ENCODE measurements at regions not wholly inside any gene's neighbourhood (a gene's known extent, or its start where the extent isn't known, plus 50 kb on each side); places are given as distances from the start of the nearest gene placed in this dataset.

DNA sequence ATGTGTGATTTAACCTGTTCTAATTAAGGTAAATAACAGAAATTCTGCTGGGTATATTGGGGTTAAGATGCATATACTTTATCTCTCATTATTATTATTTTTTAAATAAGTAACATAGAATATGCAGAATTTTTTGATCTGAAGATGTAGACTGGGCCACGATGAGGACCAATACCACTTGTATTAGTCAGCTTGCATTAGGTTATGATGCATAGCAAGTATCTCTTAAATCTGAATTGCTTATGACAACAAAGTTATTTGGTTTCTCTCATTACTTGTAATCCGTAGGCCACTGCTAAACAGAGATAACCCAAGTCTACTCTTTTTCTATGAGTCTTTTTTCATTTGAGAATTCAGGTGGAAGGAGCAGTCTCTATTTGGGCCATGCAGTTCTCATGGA is 145.5 kb upstream of the NOVA1 start:
- Histone ChIP-seq H3F3A (ENCODE audit: insufficient read depth, low read length, poor library complexity, severe bottlenecking) (peaks cover 3% of the 10 kb centered on the region), H3K27me3 (ENCODE audit: insufficient read depth, low read depth, low read length) (no peaks in the 10 kb centered on the region), H3K9me2 (ENCODE audit: insufficient read depth, low read length) (no peaks in the 10 kb centered on the region), H3K27ac (ENCODE audit: low read length) (no peak overlapping the region), H3K4me2 (ENCODE audit: low read length) (no peak overlapping the region), H3K9me3 (ENCODE audit: low read length) (no peaks in the 10 kb centered on the region), H4K20me1 (ENCODE audit: insufficient read depth) (no peaks in the 10 kb centered on the region), H3K9ac (ENCODE audit: low read length) (no peak overlapping the region), H2AFZ (ENCODE audit: low read depth, low read length) (no peak overlapping the region), H3K79me2 (replicated peaks; ENCODE audit: insufficient read depth, low read length) (no peaks in the 10 kb centered on the region), H3K36me3 (ENCODE audit: insufficient read depth, low read length) (no peaks in the 10 kb centered on the region), H3K4me3 (ENCODE audit: low read length) (no peak overlapping the region)
- TF ChIP-seq, protein P1, sequence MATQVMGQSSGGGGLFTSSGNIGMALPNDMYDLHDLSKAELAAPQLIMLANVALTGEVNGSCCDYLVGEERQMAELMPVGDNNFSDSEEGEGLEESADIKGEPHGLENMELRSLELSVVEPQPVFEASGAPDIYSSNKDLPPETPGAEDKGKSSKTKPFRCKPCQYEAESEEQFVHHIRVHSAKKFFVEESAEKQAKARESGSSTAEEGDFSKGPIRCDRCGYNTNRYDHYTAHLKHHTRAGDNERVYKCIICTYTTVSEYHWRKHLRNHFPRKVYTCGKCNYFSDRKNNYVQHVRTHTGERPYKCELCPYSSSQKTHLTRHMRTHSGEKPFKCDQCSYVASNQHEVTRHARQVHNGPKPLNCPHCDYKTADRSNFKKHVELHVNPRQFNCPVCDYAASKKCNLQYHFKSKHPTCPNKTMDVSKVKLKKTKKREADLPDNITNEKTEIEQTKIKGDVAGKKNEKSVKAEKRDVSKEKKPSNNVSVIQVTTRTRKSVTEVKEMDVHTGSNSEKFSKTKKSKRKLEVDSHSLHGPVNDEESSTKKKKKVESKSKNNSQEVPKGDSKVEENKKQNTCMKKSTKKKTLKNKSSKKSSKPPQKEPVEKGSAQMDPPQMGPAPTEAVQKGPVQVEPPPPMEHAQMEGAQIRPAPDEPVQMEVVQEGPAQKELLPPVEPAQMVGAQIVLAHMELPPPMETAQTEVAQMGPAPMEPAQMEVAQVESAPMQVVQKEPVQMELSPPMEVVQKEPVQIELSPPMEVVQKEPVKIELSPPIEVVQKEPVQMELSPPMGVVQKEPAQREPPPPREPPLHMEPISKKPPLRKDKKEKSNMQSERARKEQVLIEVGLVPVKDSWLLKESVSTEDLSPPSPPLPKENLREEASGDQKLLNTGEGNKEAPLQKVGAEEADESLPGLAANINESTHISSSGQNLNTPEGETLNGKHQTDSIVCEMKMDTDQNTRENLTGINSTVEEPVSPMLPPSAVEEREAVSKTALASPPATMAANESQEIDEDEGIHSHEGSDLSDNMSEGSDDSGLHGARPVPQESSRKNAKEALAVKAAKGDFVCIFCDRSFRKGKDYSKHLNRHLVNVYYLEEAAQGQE (IDR thresholded peaks at IDR 0.05; ENCODE audit: borderline replicate concordance): no peak
- TF ChIP-seq POLR2AphosphoS5 (IDR thresholded peaks at IDR 0.05): no peak
- no peak for TF ChIP-seq RAD21 (conservative IDR thresholded peaks at IDR 0.05)
- TF ChIP-seq MXI1 (conservative IDR thresholded peaks at IDR 0.05; ENCODE audit: poor library complexity, severe bottlenecking): no peak
- TF ChIP-seq EZH2 (IDR thresholded peaks at IDR 0.05; ENCODE audit: borderline replicate concordance, insufficient read depth, low read length, poor library complexity, severe bottlenecking): no peak
- no peak for TF ChIP-seq SMC3 (conservative IDR thresholded peaks at IDR 0.05; ENCODE audit: poor library complexity)
- TF ChIP-seq, protein P2, sequence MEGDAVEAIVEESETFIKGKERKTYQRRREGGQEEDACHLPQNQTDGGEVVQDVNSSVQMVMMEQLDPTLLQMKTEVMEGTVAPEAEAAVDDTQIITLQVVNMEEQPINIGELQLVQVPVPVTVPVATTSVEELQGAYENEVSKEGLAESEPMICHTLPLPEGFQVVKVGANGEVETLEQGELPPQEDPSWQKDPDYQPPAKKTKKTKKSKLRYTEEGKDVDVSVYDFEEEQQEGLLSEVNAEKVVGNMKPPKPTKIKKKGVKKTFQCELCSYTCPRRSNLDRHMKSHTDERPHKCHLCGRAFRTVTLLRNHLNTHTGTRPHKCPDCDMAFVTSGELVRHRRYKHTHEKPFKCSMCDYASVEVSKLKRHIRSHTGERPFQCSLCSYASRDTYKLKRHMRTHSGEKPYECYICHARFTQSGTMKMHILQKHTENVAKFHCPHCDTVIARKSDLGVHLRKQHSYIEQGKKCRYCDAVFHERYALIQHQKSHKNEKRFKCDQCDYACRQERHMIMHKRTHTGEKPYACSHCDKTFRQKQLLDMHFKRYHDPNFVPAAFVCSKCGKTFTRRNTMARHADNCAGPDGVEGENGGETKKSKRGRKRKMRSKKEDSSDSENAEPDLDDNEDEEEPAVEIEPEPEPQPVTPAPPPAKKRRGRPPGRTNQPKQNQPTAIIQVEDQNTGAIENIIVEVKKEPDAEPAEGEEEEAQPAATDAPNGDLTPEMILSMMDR (IDR thresholded peaks at IDR 0.05; ENCODE audit: poor library complexity, severe bottlenecking): no peak
- no peak for TF ChIP-seq TAF1 (IDR thresholded peaks at IDR 0.05; ENCODE audit: low read depth)
- TF ChIP-seq EP300 (conservative IDR thresholded peaks at IDR 0.05; ENCODE audit: poor library complexity, severe bottlenecking): no peak

DNA sequence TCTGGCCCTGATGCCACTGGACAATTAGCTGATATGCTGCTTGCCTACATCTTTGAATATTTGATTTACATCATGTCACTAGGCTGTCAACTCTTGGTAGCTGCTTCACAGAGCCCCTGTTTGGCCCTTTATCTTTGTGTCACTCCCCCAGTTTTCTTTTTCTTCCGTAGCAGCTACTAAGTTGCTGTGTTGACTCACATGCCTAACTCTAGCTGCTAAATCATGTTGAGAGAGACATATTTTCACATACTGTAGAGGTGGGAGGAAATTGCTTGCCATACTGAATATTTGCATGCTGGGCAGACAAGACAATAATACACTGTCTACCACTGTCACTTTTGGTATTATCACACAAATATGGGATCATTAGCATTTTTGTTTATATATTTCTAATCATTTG is 147.1 kb upstream of the NOVA1 start:
- H3K4me2 ChIP-seq (ENCODE audit: low read length): no peak overlapping the region
- H3K79me2 ChIP-seq (replicated peaks; ENCODE audit: insufficient read depth, low read length): no peaks in the 10 kb centered on the region
- no peaks in the 10 kb centered on the region for H3K36me3 ChIP-seq (ENCODE audit: insufficient read depth, low read length)
- TF ChIP-seq TAF1 (IDR thresholded peaks at IDR 0.05; ENCODE audit: low read depth) (no peak), RAD21 (conservative IDR thresholded peaks at IDR 0.05) (no peak), POLR2AphosphoS5 (IDR thresholded peaks at IDR 0.05) (peak; percentile 18), EP300 (conservative IDR thresholded peaks at IDR 0.05; ENCODE audit: poor library complexity, severe bottlenecking) (peak; percentile 9)
- TF ChIP-seq, protein P1 (IDR thresholded peaks at IDR 0.05; ENCODE audit: borderline replicate concordance): no peak
- H3K27ac ChIP-seq (ENCODE audit: low read length): no peak overlapping the region
- no peak overlapping the region for H3K9ac ChIP-seq (ENCODE audit: low read length)
- no peaks in the 10 kb centered on the region for H3K27me3 ChIP-seq (ENCODE audit: insufficient read depth, low read depth, low read length)
- H3K9me3 ChIP-seq (ENCODE audit: low read length): no peaks in the 10 kb centered on the region
- no peaks in the 10 kb centered on the region for H3K9me2 ChIP-seq (ENCODE audit: insufficient read depth, low read length)
- peaks cover 3% of the 10 kb centered on the region for H3F3A ChIP-seq (ENCODE audit: insufficient read depth, low read length, poor library complexity, severe bottlenecking)
- no peaks in the 10 kb centered on the region for H4K20me1 ChIP-seq (ENCODE audit: insufficient read depth)
- H2AFZ ChIP-seq (ENCODE audit: low read depth, low read length): no peak overlapping the region
- no peak overlapping the region for H3K4me3 ChIP-seq (ENCODE audit: low read length)
